HepG2 (cell line): ENCODE measurements at regions not wholly inside any gene's neighbourhood (a gene's known extent, or its start where the extent isn't known, plus 50 kb on each side); places are given as distances from the start of the nearest gene placed in this dataset.

Experiments used
- REPIN1 ChIP-seq: sonication (generic); formaldehyde crosslinking; IDR thresholded peaks from 2 replicates; pipeline ENCODE4 v1.8.0; 2022; ENCODE audit warnings: missing genetic modification reagents, low read depth, mild to moderate bottlenecking, borderline replicate concordance
- SMYD3 ChIP-seq: sonication (generic); formaldehyde crosslinking; IDR thresholded peaks from 2 replicates; pipeline ENCODE4 v1.8.1; 2023; ENCODE audit warnings: mild to moderate bottlenecking, missing genetic modification reagents
- TOPORS ChIP-seq: sonication (generic); formaldehyde crosslinking; IDR thresholded peaks from 2 replicates; pipeline ENCODE4 v1.8.0; 2023; ENCODE audit warnings: mild to moderate bottlenecking, missing genetic modification reagents

GRCh38 chr7:13322126-13322525 lies 634.7 kb downstream of the ARL4A start:
- TF ChIP-seq SMYD3 (CRISPR knock-in tag) (no peak), REPIN1 (no peak), TOPORS (CRISPR knock-in tag) (no peak)
